PC-3 (cell line): ENCODE measurements at regions not wholly inside any gene's neighbourhood (a gene's known extent, or its start where the extent isn't known, plus 50 kb on each side); places are given as distances from the start of the nearest gene placed in this dataset.
A peak's percentile ranks its signal among the peaks of the same experiment; 100 is the strongest.
"Not testable (repeated sequence)": the region's sequence is repeated elsewhere in the genome, so short reads cannot be mapped to it uniquely, and the experiment has no call there.

Source experiments
- ATAC-seq: fragments of 200-7000 bp; cut with Tn5 transposase; 2 replicates; pipeline ENCODE4 v1.9.1; 2020; ENCODE audit warnings: mild to moderate bottlenecking, moderate library complexity
- BruUV-seq: library from RNA; stranded (reverse); fragments of 400-500 nt; replicated peaks from 2 replicates; lab custom pipeline; 2021; lab: Mats Ljungman, UMichigan
- CTCF ChIA-PET: fragments of 300-600 bp; sonication (Branson Sonifier 250); formaldehyde crosslinking; loops from one replicate; lab custom pipeline; 2022; ENCODE audit warnings: antibody characterized with exemption; lab: Charles Lee
- POLR2A ChIA-PET: fragments of 300-600 bp; sonication (Branson Sonifier 250); formaldehyde crosslinking; loops from one replicate; lab custom pipeline; 2022; ENCODE audit warnings: antibody characterized with exemption; ENCODE audit not compliant: unreplicated experiment; lab: Charles Lee
- DNase-seq: peaks from one replicate; pipeline ENCODE4 v3.0.0-alpha.2; 2015
- H2AFZ ChIP-seq: fragments of 300-600 bp; sonication (generic); 2 replicates; pipeline ENCODE4 v1.6.0; 2016; ENCODE audit warnings: antibody characterized with exemption, low read length
- H3F3A ChIP-seq: fragments of 300-600 bp; sonication (generic); one replicate; pipeline ENCODE4 v1.6.0; 2017; ENCODE audit warnings: antibody characterized with exemption, low read length, control low read depth, mild to moderate bottlenecking; ENCODE audit not compliant: unreplicated experiment
- H3K27ac ChIP-seq: fragments of 300-600 bp; sonication (generic); 2 replicates; pipeline ENCODE4 v1.5.1; 2016; ENCODE audit warnings: mild to moderate bottlenecking, low read length
- H3K27me3 ChIP-seq: fragments of 300-600 bp; sonication (generic); 2 replicates; pipeline ENCODE4 v1.6.1; 2016; ENCODE audit warnings: low read length, mixed read lengths
- H3K36me3 ChIP-seq: fragments of 300-600 bp; sonication (generic); 2 replicates; pipeline ENCODE4 v1.6.1; 2016; ENCODE audit warnings: low read depth, mixed run types, low read length, mixed read lengths
- H3K4me1 ChIP-seq: fragments of 300-600 bp; sonication (generic); 2 replicates; pipeline ENCODE4 v1.5.1; 2016; ENCODE audit warnings: low read length; ENCODE audit not compliant: insufficient read depth
- H3K4me2 ChIP-seq: fragments of 300-600 bp; sonication (generic); 2 replicates; pipeline ENCODE4 v1.6.0; 2016; ENCODE audit warnings: low read length
- H3K4me3 ChIP-seq: fragments of 300-600 bp; sonication (generic); 2 replicates; pipeline ENCODE4 v1.5.1; 2016; ENCODE audit warnings: mild to moderate bottlenecking, low read length, mixed read lengths
- H3K79me2 ChIP-seq: fragments of 300-600 bp; sonication (generic); 2 replicates; pipeline ENCODE4 v1.6.1; 2017; ENCODE audit warnings: low read length, mixed read lengths
- H3K9ac ChIP-seq: fragments of 300-600 bp; sonication (generic); 2 replicates; pipeline ENCODE4 v1.6.0; 2016; ENCODE audit warnings: mild to moderate bottlenecking, low read length
- H3K9me2 ChIP-seq: fragments of 300-600 bp; sonication (generic); replicated peaks from 2 replicates; pipeline ENCODE4 v1.6.1; 2016; ENCODE audit warnings: mixed run types, low read length, mixed read lengths
- H3K9me3 ChIP-seq: fragments of 300-600 bp; sonication (generic); 2 replicates; pipeline ENCODE4 v1.6.1; 2016; ENCODE audit warnings: low read length, mixed read lengths
- H4K20me1 ChIP-seq: fragments of 300-600 bp; sonication (generic); 2 replicates; pipeline ENCODE4 v1.6.1; 2016; ENCODE audit warnings: low read length, mixed read lengths
- EZH2 ChIP-seq: fragments of 300-600 bp; sonication (generic); IDR thresholded peaks from one replicate; pipeline ENCODE4 v1.6.1; 2017; ENCODE audit warnings: antibody characterized with exemption, mild to moderate bottlenecking, low read length; ENCODE audit not compliant: unreplicated experiment
- EZH2phosphoT487 ChIP-seq: fragments of 300-600 bp; sonication (generic); IDR thresholded peaks from 2 replicates; pipeline ENCODE4 v1.6.1; 2018; ENCODE audit warnings: mild to moderate bottlenecking, antibody characterized with exemption, low read length, borderline replicate concordance
- intact Hi-C: fragments of 100-400 bp; cut with micrococcal nuclease; formaldehyde crosslinking; loops from 2 replicates; pipeline ENCODE4 v1.9.0; 2023
- TF ChIP-seq, protein P1 (sequence below): fragments of 300-600 bp; sonication (generic); conservative IDR thresholded peaks from 2 replicates; pipeline ENCODE4 v1.5.1; 2017; ENCODE audit warnings: antibody characterized with exemption, low read depth, mild to moderate bottlenecking, low read length

GRCh38 chr6:84868149-84868548 is 103.8 kb upstream of the TBX18 start:
- Histone ChIP-seq H3K27me3 (peaks cover 5% of the 10 kb centered on the region; the same call in 1 of the 2 replicates), H3K27ac (no peak overlapping the region), H3K9ac (no peak overlapping the region), H3K4me2 (no peak overlapping the region), H3K79me2 (no peaks in the 10 kb centered on the region), H4K20me1 (no peaks in the 10 kb centered on the region), H3K4me1 (no peaks in the 10 kb centered on the region), H2AFZ (no peak overlapping the region), H3K4me3 (no peak overlapping the region), H3K36me3 (no peaks in the 10 kb centered on the region), H3K9me2 (no peaks in the 10 kb centered on the region), H3F3A (no peaks in the 10 kb centered on the region), H3K9me3 (no peaks in the 10 kb centered on the region)
- BruUV-seq = no TSS peak
- DNase-seq (no peak), ATAC-seq (no peak)
- ChIA-PET CTCF (no interaction called here), POLR2A (no interaction called here)
- no peak for TF ChIP-seq EZH2
- TF ChIP-seq EZH2phosphoT487 = no peak
- TF ChIP-seq, protein P1, sequence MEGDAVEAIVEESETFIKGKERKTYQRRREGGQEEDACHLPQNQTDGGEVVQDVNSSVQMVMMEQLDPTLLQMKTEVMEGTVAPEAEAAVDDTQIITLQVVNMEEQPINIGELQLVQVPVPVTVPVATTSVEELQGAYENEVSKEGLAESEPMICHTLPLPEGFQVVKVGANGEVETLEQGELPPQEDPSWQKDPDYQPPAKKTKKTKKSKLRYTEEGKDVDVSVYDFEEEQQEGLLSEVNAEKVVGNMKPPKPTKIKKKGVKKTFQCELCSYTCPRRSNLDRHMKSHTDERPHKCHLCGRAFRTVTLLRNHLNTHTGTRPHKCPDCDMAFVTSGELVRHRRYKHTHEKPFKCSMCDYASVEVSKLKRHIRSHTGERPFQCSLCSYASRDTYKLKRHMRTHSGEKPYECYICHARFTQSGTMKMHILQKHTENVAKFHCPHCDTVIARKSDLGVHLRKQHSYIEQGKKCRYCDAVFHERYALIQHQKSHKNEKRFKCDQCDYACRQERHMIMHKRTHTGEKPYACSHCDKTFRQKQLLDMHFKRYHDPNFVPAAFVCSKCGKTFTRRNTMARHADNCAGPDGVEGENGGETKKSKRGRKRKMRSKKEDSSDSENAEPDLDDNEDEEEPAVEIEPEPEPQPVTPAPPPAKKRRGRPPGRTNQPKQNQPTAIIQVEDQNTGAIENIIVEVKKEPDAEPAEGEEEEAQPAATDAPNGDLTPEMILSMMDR = no peak
- intact Hi-C loops = no loop called here

DNA sequence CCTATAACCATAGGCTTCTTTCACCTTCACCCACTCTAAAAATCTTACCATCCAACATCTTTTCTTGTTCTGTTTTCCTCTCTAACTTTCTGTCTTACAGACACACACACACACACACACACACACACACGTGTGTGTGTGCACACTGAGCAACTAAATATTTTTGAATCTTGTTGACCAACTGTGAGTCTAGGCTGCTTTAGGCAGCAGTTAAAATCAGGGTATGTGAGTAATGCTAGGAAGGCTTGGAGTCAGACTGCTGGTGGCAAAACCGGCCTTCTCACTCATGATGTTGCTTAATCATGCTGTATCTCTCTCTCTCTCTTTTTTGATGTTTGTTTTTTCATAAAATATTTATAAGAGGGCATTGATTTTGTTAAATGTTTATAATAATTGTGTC is 103.1 kb upstream of the TBX18 start:
- no peak for TF ChIP-seq EZH2phosphoT487
- TF ChIP-seq, protein P1 = no peak
- TF ChIP-seq EZH2 = no peak
- POLR2A ChIA-PET = no interaction called here
- Histone ChIP-seq H3K27me3 (peaks cover 3% of the 10 kb centered on the region; the same call in 1 of the 2 replicates), H3F3A (no peaks in the 10 kb centered on the region), H3K9ac (no peak overlapping the region), H3K9me2 (no peaks in the 10 kb centered on the region), H3K27ac (no peak overlapping the region), H3K4me1 (no peaks in the 10 kb centered on the region), H3K4me3 (no peak overlapping the region), H3K36me3 (no peaks in the 10 kb centered on the region), H3K4me2 (no peak overlapping the region), H3K9me3 (no peaks in the 10 kb centered on the region), H4K20me1 (no peaks in the 10 kb centered on the region), H3K79me2 (no peaks in the 10 kb centered on the region), H2AFZ (no peak overlapping the region)
- CTCF ChIA-PET = no interaction called here
- intact Hi-C loops = no loop called here
- DNase-seq (peak; percentile 5), ATAC-seq (no peak)
- no TSS peak for BruUV-seq

- Histone ChIP-seq H3K36me3 (no peaks in the 10 kb centered on the region), H3K9ac (no peak overlapping the region), H3K9me3 (no peaks in the 10 kb centered on the region), H3K27ac (no peak overlapping the region), H3K4me1 (no peaks in the 10 kb centered on the region), H3K9me2 (no peaks in the 10 kb centered on the region), H3K4me3 (no peak overlapping the region), H3K79me2 (no peaks in the 10 kb centered on the region), H3F3A (no peaks in the 10 kb centered on the region), H3K27me3 (0 out of 2 replicates have a peak, but pooled peaks cover 3% of the 10 kb centered on the region), H2AFZ (no peak overlapping the region), H4K20me1 (no peaks in the 10 kb centered on the region), H3K4me2 (no peak overlapping the region)
- POLR2A ChIA-PET = no interaction called here
- CTCF ChIA-PET = no interaction called here
- TF ChIP-seq EZH2phosphoT487 (no peak), EZH2 (no peak)
- TF ChIP-seq, protein P1 = no peak
- intact Hi-C loops = no loop called here
- ATAC-seq (no peak), DNase-seq (no peak)
- BruUV-seq = no TSS peak
Observed at GRCh38 chr6:84866715-84867114, 102.3 kb upstream of the TBX18 start.

- CTCF ChIA-PET, intact Hi-C loops, H3K4me1 ChIP-seq, H3K9ac ChIP-seq, H4K20me1 ChIP-seq, H3K79me2 ChIP-seq, H3F3A ChIP-seq, H3K27ac ChIP-seq, BruUV-seq, H3K36me3 ChIP-seq, ATAC-seq, H3K9me3 ChIP-seq, H3K4me2 ChIP-seq, DNase-seq, H2AFZ ChIP-seq, H3K27me3 ChIP-seq, H3K9me2 ChIP-seq, H3K4me3 ChIP-seq, POLR2A ChIA-PET: not testable (repeated sequence)
Observed at GRCh38 chr6:84865372-84865771, 101.0 kb upstream of the TBX18 start.
